ENCODE measurements at regions not wholly inside any gene's neighbourhood (a gene's known extent, or its start where the extent isn't known, plus 50 kb on each side); places are given as distances from the start of the nearest gene placed in this dataset.

GRCh38 chr4:159855731-159856130, 752.9 kb downstream of the RAPGEF2 start:
- H3K9ac ChIP-seq (replicated peaks in 1 of 4; ENCODE audit: extremely low read depth in 1 of 4, low read depth in 3 of 4, low read length in 3 of 4), result no peak overlapping the region
- H3K4me3 ChIP-seq (ENCODE audit: extremely low read depth in 1 of 4, insufficient read depth in 2 of 4, low read depth in 3 of 4, low read length in 4 of 4), result no peak overlapping the region
- H2BK12ac ChIP-seq (ENCODE audit: low read depth, low read length), result no peak overlapping the region
- no peak overlapping the region for H2AFZ ChIP-seq (ENCODE audit: low read length)
- H3K79me1 ChIP-seq (ENCODE audit: low read depth, low read length), result no peaks in the 10 kb centered on the region
- H4K8ac ChIP-seq (ENCODE audit: extremely low read depth, insufficient read depth, low read length), result no peak overlapping the region
- no peak overlapping the region for H2BK5ac ChIP-seq (ENCODE audit: low read depth, low read length)
- no peaks in the 10 kb centered on the region for H3K36me3 ChIP-seq (ENCODE audit: control insufficient read depth in 2 of 4, insufficient read depth in 4 of 4, low read length in 3 of 4)
- H3K23me2 ChIP-seq (ENCODE audit: low read depth, low read length), result no peaks in the 10 kb centered on the region
- H3K56ac ChIP-seq (replicated peaks; ENCODE audit: insufficient read length, low read depth, low read length), result no peak overlapping the region
- peaks cover 0 to 4% (median 3%) of the 10 kb centered on the region in 4 experiments; a peak in 3 of 7 replicates for H3K4me1 ChIP-seq (replicated peaks in 1 of 4; ENCODE audit: control insufficient read depth in 3 of 4, insufficient read depth in 4 of 4, low read length in 3 of 4)
- no peaks in the 10 kb centered on the region for H3K27me3 ChIP-seq (replicated peaks in 1 of 4; ENCODE audit: control insufficient read depth in 3 of 4, extremely low read depth in 1 of 4, insufficient read depth in 3 of 4, low read length in 3 of 4)
- H2BK15ac ChIP-seq (ENCODE audit: low read length), result no peak overlapping the region
- H4K20me1 ChIP-seq (replicated peaks in 1 of 2; ENCODE audit: control insufficient read depth in 1 of 2, insufficient read depth in 2 of 2, low read length in 2 of 2), result no peaks in the 10 kb centered on the region
- no peak overlapping the region for H3K14ac ChIP-seq (ENCODE audit: insufficient read length)
- no peak overlapping the region for H2AK5ac ChIP-seq (ENCODE audit: low read depth, low read length)
- H3K18ac ChIP-seq (ENCODE audit: extremely low read depth, low read length), result no peak overlapping the region
- TF ChIP-seq TEAD4 (IDR thresholded peaks at IDR 0.05; ENCODE audit: low read depth, low read length) (no peak), SP1 (IDR thresholded peaks at IDR 0.05; ENCODE audit: low read depth, low read length) (no peak)
- no peak overlapping the region for H4K91ac ChIP-seq (replicated peaks; ENCODE audit: insufficient read length, low read length)
- WGBS, 2 experiments (ENCODE audit: extremely low coverage in 1 of 2, insufficient coverage in 1 of 2, insufficient read length in 1 of 2, insufficient replicate concordance in 2 of 2, low coverage in 1 of 2, low lambda C conversion rate in 2 of 2, missing lambda C conversion rate in 1 of 2), result 70% methylated on average over 1 of the region's 1 CpG; no CpG with 5 or more reads in 1 of the 2 experiments
- H3K4ac ChIP-seq (replicated peaks; ENCODE audit: insufficient read length, low read depth, low read length), result no peak overlapping the region
- POLR2A ChIA-PET (ENCODE audit: partially characterized antibody), result no interaction called here
- no peak overlapping the region for H2BK20ac ChIP-seq (ENCODE audit: low read length)
- no peak for DNase-seq (ENCODE audit: low read depth in 1 of 2, low spot score in 2 of 2)
- FAIRE-seq, result no peak
- CTCF ChIA-PET (ENCODE audit: partially characterized antibody), result interaction anchor here (0.8 kb wide), 1 partner anchor 393 kb away, joined by 3 read pairs; no protein-coding TSS in a partner anchor
- H3K9me3 ChIP-seq (ENCODE audit: insufficient read depth in 2 of 2, low read depth in 1 of 2, low read length in 1 of 2), result no peaks in the 10 kb centered on the region
- H3K27ac ChIP-seq (ENCODE audit: low read depth, low read length), result no peak overlapping the region
- no peak overlapping the region for H3K23ac ChIP-seq (ENCODE audit: insufficient read length)
- no peak overlapping the region for H4K5ac ChIP-seq (ENCODE audit: insufficient read length, low read depth, low read length)
- no peak overlapping the region for H2BK120ac ChIP-seq (replicated peaks; ENCODE audit: low read depth, low read length)
- no peak overlapping the region for H3K4me2 ChIP-seq (ENCODE audit: insufficient read depth in 1 of 2, low read depth in 2 of 2, low read length in 2 of 2)
- H3K79me2 ChIP-seq (ENCODE audit: control insufficient read depth in 1 of 2, insufficient read depth in 2 of 2, low read length in 2 of 2), result no peaks in the 10 kb centered on the region

Measured in H1 (cell line).